ENCODE measurements at regions not wholly inside any gene's neighbourhood (a gene's known extent, or its start where the extent isn't known, plus 50 kb on each side); places are given as distances from the start of the nearest gene placed in this dataset.

DNA sequence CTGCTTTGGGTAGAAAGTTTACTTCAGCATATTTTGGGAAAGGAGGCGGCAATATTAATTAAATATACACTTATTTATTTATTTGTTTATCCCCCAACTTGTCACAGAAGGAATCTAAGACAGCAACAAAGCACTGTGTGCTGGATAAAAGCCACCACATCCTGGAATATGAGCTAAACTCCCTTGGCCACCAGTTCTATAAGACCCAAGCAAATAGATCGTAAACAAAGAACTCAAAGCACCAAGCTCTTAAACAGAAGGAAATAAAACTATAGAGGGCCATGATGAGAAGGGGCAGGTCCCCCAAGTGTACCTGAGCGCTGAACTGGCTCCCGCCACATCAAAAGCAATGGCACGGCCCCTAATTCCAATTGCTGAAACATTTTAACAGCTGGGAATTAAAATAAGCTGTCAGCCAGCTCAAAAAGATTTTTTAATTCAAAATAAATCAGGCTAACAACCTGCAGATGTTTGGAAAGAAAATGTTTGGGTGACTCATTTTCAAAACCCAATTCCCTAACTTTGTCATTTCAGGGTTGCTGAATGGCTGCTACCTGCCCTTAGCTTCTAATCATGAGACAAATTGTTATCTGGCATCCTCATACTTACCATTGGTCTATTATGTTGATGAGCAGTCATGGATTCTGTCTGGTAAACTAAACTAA is 127.1 kb downstream of the SLC30A10 start:
- DNase-seq (ENCODE audit: low spot score), result no peak

DNA sequence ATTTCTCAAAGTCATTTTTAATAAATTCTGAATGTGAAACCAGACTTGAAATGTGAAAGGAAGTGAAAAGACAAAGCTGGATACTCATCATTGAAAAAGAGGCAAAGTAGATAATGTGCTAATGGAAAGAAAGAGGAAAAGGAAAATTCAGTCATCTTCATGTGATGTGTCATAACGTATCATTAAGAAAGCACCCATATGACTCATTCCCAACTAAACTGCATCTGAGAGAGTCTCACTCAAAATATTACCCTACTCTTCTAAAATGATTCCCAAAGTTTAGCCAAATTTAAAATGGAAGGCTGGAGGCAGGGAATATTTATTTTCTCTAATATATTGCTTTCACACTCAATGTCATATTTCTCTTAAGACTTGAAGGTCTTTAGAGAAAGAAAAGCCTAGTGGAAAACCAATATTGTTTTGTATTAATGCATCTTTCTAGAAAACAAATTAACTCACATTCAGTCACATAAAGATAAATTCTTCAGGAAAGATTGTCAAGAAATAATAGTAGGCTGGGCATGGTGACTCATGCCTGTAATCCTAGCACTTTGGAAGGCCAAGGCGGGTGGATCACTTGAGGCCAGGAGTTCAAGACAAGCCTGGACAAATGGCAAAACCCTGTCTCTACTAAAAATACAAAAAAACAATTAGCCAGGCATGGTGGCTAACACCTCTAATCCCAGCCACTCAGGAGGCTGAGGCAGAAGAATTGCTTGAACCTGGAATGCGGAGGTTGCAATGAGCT is 129.9 kb downstream of the SLC30A10 start:
- DNase-seq (ENCODE audit: low spot score), result peak; percentile 50

DNA sequence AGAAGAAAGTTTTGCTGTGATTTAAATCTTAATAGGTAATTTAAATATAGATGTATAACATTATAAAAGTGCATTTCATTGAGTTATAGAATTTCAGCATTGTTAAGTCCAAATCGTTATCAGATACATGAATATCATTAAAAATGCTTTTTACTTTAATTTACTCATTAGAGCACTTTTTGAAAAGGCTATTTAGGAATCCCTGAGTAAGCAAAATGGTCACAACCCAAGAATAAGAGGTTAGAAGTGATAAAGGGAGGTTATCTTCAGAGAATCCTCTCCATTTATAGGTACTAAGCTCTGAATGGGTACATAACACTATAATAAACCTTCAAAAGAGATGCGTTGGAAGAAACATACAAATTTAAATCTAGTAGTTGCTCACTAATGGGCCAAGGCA is 130.7 kb downstream of the SLC30A10 start:
- DNase-seq (ENCODE audit: low spot score), result no peak

DNA sequence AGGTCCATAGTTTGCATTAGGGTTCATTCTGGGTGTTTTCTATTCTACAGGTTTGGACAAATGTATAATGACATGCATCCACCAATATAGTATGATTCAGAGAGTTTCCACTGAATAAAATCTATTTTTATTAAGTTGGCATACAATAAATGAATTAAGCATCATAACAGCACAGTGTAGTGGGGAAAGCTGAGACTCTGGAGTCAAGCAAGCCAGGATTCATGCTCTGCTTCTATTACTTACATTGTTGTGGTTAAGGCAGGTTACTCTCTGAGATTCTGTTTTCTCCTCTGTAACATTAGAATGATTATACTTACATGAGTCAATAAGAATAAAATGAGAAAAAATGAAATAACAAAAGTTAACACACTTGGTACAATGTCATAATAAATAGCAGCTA is 131.3 kb downstream of the SLC30A10 start:
- no peak for DNase-seq (ENCODE audit: low spot score)

DNA sequence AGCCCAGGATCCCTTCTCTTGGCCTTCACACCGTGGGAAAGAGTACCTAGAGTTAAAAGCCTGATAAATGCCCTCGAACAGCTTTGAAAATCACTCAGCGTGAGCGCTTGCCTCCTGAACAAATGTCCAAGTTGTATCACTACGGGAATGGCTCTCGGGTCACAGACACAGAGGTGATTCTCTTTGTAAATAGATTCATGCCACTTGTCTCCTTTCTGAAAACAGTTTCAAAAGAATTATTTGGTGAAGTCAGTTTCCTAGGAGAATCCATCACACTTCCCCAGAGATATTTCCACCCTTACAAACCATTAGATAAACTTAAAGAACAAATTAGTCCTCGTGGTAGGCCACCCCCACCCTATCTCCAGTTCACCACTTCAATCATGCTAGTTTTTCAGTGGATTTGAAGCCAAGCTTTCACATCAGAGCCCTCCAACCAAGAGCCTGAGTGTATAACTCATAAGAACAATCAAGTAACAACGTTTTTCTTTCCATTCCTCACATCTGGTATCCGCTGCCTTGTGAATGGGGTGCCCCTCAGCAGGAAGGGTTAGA is 132.9 kb downstream of the SLC30A10 start:
- DNase-seq (ENCODE audit: low spot score), result no peak

DNA sequence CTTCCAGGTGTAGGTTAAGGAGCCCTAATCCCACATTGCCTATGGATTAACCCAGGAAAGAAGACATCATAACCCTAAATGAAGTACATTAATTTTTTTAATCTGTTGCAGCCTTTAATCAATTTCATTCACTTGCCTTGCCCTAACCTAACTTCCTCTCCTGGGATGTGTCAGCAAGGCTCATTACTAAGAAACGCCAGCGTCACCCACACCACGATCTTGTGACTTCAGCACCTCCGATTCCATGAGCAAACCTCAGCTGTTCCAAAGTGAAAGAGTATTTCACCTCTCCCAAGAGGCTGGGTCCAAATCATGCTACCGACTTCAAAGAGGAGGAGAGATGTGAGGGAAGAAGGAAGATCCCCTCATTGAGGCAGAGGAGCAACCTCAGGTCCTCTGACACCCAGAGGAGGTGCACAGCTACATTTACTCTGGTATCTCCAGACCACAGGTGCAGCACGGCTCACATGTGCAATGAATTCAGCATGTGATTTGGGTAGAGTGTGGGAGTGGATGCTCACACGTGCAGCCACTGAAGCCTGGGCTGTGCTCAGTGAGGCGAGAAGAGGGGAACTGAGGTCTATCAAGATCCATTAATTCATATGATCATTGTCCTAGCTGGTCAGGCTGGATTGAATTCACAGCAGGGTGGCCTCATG is 134.1 kb downstream of the SLC30A10 start:
- DNase-seq (ENCODE audit: low spot score), result no peak

DNA sequence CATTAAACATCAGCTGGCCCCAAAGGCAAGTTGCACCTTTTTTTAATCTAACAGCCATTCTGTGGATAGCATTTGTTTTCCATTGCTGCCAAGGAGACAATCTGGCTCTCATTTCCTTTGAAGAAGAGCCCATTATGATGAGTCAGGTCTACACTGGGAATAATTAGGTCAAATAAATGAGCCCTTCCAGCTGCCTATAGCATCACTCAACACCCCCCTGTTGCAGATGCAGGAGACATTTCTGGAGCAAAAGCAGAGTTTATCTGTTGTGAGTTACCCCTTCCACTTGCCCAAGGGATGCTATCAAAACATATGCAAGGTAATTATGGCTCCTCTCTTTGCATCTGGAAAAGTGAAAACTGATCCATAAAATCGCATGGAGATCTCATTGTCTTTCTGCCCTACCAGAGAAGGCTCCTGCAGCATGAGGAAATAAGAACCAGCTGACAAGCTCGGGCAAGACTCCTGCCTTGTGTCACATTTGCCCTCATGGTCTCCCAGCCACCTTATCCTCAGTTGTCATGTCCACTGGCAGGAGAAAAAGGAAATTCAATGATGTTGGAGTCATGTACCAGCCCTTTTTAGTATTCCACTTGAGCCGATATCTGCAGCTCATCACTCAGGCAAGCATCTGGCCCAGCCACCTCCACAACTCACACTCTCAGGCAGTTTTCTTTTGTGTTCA is 135.9 kb downstream of the SLC30A10 start:
- DNase-seq (ENCODE audit: low spot score), result peak; percentile 52

DNA sequence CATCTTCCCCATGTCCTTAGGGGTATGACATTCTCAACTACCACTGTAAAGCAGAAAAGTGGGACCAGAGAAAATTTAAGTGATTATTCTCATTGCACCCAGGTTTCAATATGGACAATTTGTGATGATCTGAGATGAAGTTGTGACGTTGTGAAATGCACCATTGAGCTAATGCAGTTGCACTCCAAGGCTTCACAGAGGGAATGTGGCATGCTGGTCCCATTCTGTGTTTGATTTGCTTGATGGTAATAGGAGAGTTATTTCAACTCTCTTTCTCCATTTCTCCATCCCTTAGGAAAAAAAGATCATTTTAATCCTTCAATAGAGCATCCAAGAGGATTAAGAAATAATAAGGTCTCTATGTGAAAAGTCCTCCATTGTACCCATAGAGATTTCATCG is 136.6 kb downstream of the SLC30A10 start:
- DNase-seq (ENCODE audit: low spot score), result no peak

DNA sequence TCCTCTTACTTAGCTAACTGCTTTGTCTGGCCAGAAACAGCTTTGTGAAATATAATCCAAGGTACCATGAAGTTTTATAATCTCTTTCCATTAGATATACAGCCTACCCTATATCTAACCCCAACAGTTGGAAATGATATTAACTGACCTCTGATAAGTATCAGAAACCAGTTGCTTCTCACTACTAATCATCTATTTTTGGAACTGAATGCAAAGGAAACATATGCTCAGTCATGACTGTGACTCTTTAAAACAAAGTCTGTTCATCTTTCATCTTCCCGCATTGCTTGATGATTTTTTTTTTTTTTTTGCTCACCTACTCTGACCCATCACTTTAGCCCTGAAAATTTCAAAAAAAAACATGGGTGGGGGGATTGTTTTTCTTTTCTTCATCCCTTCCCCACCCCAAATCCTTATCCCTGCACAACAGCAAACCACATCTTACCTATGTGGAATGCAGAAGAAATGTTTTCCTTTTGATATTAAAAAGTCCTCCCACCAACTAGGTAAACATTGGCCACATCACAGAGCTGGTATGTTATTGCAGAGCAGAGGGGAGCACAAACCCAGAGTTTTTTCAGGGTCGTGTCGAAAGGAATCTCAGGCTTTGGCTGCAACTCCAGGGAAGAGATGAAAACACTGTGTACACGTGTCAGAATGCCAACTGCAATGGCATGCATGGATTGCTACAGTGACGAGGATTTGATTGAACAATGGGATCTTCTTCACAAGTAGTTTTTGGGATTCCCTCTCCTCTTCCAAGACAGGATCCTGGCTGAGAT is 137.3 kb downstream of the SLC30A10 start:
- DNase-seq (ENCODE audit: low spot score), result no peak

DNA sequence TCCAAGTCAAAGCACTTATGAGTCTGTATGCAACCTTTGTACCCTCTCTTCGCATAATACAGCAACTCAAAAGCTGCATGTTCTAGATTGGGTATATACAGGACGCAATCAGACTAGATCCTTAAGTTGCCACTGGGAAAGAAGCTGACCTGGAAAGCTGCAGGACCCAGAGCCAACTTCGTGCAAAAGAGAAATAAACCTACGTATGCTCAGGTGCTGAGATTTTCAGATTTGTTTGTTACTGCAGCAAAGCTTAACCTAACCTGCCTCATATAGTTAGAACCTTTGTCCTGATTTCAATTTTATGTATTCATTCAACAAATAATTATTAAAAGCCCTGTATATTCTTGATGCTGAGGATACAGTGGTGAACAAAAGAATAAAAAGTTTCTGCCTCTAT is 139.7 kb downstream of the SLC30A10 start:
- no peak for DNase-seq (ENCODE audit: low spot score)

DNA sequence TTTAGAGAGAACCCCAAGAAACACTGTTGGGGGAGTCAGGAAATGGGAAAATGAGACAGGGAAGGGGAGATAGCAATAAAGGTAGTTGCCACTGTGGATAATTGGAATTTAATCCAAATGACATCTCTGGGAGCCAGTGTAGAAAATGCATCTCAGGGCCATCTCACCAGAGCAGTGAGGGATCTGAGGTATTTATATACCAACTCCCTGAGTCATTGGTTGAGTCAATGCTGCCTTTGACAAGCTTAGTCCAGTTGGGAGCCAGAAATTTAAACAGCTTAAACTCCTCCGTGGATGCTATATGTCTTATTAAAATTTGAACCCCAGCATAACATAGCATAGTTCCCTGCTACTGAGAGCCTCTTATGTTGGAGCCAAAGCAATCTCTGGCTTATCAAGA is 140.3 kb downstream of the SLC30A10 start:
- no peak for DNase-seq (ENCODE audit: low spot score)

DNA sequence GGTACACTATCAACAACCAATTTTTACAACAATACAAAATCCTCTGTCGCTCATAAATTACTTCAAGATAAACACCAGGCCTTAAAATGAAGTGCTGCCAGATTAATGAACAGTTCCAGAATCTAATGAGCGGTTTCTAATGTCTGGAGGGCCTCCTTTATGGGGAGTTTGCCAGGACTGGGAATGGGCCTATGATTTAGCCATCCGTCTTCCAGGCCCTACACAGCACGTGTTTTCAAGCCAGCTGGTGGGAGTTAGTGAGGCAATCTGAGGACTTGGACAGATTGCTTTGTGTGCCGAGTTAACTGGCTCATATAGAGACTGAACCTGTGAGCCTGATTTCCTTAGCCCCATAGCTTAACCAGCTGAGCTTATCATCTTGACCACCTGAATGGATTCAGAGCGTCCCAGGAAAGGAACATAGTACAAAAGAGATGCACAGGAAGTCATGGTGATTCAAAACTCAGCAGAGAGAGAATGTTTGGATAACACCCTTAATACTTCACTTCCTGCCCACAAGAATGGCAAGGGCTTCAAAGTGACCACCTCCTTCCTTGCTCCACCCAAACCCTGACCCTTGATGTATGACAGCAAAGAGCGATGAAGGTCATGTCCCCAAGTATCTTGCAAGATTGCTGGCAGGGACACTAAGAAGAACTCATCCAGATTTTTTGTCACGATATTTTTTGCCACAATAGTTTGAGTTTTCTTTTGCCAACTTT is 143.5 kb downstream of the SLC30A10 start:
- DNase-seq (ENCODE audit: low spot score), result no peak

DNA sequence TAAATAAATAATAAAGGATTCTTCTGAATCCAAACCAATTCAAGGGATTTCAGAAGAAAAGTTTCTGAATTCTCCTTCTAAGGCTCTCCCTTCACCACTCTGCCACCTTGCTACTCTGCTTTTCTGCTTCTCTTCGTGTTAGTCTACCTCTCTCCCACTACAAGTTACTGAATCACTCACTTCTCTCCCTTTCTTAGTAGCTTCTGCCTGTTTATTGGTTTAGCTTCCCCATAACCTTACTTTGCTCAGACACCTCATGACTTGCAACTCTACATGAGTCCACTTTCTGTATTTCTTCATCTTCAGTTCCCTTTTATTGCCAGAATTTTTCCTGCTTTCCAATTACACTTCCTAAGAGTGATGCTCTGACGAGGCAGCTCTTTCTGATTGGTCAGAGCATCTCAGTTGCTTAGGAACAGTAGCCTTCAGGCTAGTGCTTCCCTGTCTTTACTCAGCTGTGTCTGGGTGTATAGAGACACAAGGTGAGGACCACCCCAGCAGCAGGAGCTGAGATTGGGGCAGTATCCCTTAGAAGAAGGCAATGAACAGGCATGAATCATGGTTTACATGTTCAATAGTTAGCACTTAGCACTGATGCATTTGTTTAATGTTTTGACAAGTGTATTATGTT is 144.6 kb downstream of the SLC30A10 start:
- DNase-seq (ENCODE audit: low spot score), result no peak

DNA sequence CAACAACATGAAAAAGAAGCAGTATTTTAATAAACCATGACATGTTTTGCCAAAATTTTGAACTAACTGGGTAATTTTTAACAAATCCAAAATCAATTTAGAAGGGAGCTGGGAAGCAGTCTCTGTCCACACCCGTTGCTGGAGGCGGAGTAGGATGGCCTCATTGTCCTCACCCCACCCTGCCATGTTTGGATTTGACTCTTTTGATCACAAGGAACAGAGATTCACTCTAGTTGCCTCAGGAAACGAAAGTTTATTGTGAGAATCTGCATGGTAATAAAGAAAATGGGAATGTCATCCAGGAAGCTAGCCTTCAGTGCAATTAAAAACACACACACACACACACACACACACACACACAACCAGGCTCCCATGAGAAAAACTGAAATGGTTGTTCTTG is 145.4 kb downstream of the SLC30A10 start:
- no peak for DNase-seq (ENCODE audit: low spot score)

DNA sequence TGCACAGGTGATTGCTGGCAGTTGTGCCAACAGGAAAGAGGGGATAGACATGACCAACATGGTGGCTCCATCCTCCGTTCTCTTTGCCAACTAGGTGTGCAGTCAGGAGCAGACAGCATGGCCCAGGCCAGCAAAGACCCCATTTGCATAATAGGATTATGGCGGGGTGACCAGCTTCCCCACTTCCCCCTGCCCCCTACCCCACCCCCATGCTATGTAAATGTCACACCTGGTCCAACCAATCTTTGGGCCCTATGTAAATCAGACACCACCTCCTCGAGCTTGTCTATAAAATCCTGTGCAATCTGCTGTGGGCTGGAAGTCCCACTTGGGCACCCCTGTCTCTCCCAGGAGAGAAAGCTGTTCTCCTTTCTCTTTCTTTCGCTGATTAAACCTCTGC is 146.0 kb downstream of the SLC30A10 start:
- DNase-seq (ENCODE audit: low spot score), result no peak

DNA sequence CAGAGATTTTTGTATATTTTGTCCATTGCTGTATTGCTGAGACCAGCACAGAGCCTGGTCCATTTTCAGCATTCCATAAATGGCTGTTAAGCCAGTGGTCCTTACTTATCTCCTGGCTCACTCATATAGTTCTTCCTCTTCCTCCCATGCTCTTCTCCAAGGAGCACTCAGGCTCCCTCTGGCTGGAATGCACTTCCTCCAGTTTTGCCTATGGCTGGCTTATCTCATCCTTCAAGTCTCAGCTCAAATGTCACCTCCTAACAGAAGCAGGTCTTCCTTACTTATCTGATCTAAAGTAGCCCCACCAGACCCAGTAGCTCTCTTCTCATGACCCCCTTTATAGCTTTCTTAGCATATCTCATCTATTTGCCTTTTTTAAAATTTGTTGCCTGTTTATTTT is 146.9 kb downstream of the SLC30A10 start:
- no peak for DNase-seq (ENCODE audit: low spot score)

DNA sequence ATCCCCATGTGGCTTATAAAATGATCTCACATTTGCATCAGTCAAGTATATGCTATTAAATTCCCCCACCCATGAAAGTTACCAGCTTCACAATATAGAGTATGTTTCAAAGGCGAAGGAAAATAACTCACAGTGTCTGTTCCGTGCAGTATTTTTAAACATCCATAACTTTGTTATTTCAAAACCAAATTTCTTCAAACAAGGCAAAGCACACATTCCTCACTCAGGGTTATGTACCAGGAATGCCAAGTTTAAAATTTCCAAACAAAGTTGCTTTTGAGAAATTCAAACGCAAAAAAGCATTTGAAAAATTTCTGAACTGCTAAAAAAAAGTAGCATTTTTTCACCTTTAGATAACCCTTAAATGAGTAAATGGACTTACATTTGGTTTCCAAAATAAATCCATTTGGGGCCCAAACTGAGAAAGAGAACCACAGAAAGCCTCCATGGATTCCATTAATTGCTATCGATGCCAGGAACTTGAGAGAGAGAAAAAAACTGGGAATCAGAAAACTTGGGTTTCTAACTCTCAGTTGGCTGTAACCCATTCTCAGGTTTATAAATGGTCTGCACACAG is 149.5 kb downstream of the SLC30A10 start:
- no peak for DNase-seq (ENCODE audit: low spot score)

DNA sequence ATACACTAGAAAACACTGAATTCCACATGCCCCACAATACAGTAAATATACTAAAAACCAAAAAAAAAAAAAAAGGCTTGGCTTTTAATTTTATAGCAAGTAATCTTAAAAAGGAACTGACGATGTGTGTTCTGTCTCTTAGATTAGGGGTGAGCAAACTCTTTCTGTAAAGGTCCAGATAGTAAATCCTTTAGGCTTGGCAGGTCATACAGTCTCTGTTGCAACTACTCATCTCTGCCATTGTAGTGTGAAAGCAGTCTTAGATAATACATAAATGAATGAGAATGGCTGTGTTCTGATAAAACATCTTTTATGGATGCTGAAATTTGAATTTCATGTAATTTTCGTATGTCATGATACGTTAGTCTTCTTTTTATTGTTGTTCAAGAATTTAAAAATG is 150.2 kb downstream of the SLC30A10 start:
- DNase-seq (ENCODE audit: low spot score), result no peak

DNA sequence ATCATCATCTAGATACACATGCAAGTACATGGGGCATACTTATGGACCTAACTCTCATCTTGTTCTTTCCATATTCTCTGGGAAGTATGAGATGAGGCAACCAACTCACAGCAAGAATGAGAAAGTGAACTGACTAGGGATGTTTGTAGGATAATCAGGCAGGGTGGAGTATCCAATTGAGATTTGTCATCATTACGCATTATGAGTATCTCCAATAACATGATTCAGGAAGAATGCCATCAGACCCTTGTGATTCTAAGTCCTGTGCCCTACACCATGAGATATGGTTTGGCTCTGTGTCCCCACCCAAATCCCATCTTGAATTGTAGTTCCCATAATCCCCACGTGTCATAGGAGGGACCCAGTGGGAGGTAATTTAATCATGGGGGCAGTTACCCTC is 154.0 kb downstream of the SLC30A10 start:
- DNase-seq (ENCODE audit: low spot score), result no peak

DNA sequence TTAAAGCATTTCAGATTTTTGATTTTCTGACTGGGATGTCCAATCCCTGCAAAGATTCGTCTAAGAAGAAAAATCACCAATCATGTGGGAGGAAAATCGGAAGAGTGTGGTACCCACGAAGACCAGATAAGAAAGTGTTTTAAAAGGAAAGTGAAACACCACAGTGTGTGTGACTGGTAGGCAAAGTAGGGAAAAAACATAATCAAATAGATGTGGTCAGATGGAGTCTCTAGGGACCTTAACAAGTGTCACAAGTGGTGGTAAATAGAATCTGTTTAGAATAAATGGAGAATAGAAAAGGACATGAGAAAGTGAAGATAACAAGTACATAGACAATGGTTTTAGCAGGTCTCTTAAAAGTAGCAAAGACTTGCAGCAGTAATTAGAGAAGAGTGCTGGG is 154.6 kb downstream of the SLC30A10 start:
- DNase-seq (ENCODE audit: low spot score), result no peak

All from GM03348 (cell line).